ENCODE measurements at regions not wholly inside any gene's neighbourhood (a gene's known extent, or its start where the extent isn't known, plus 50 kb on each side); places are given as distances from the start of the nearest gene placed in this dataset.

DNA sequence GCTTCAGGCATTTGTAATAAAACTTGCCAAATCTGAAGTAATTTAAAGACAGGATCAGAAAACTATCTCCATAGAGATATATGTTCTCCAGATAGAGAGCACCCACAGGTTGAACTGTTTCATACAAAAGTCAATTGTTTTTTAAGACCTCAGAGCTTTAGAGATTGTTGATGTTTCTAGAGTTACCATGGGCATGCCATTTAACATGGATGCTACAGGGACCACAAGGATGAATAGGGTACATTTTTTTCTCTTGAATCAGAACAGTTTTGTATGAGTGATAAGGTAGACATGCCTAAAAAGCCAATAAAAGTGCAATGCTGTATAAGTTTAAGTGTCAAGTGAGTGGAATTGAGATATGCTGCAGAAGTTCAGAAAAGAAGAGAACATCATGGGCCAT is 511.0 kb upstream of the CAMK1G start:
- TF ChIP-seq CTCF (IDR thresholded peaks at IDR 0.05; ENCODE audit: poor library complexity, severe bottlenecking) (no peak), EP300 (conservative IDR thresholded peaks at IDR 0.05; ENCODE audit: poor library complexity, severe bottlenecking) (no peak), TAF1 (IDR thresholded peaks at IDR 0.05; ENCODE audit: low read depth) (no peak), EZH2 (IDR thresholded peaks at IDR 0.05; ENCODE audit: borderline replicate concordance, insufficient read depth, low read length, poor library complexity, severe bottlenecking) (no peak), POLR2AphosphoS5 (IDR thresholded peaks at IDR 0.05) (no peak), SMC3 (conservative IDR thresholded peaks at IDR 0.05; ENCODE audit: poor library complexity) (no peak), RAD21 (conservative IDR thresholded peaks at IDR 0.05) (no peak), MXI1 (conservative IDR thresholded peaks at IDR 0.05; ENCODE audit: poor library complexity, severe bottlenecking) (no peak)
